HG03575 (cell line): ENCODE measurements at regions not wholly inside any gene's neighbourhood (a gene's known extent, or its start where the extent isn't known, plus 50 kb on each side); places are given as distances from the start of the nearest gene placed in this dataset.

ENCODE experiments used
- ATAC-seq: cut with Tn5 transposase; IDR thresholded peaks from one replicate; pipeline ENCODE4 v1.9.1; 2021; ENCODE audit not compliant: unreplicated experiment, insufficient number of reproducible peaks, low FRiP score; ENCODE audit errors: extremely low read depth

- ATAC-seq = no peak
Observed at GRCh38 chrX:9087271-9088040, 53.5 kb upstream of the FAM9B start.

- no peak for ATAC-seq
Observed at GRCh38 chrX:9088896-9089295, 55.0 kb upstream of the FAM9B start.

- ATAC-seq = no peak
Observed at GRCh38 chrX:9090766-9091165, 56.8 kb upstream of the FAM9B start.

GRCh38 chrX:9091258-9091657 lies 57.3 kb upstream of the FAM9B start:
- ATAC-seq = no peak

- ATAC-seq = no peak
Observed at GRCh38 chrX:9102956-9103355, 69.0 kb upstream of the FAM9B start.

- no peak for ATAC-seq
Observed at GRCh38 chrX:9108054-9108453, 74.1 kb upstream of the FAM9B start.

- ATAC-seq = no peak
Observed at GRCh38 chrX:9110808-9111207, 76.9 kb upstream of the FAM9B start.

GRCh38 chrX:9114245-9114644 lies 80.3 kb upstream of the FAM9B start:
- ATAC-seq = no peak

- no peak for ATAC-seq
Observed at GRCh38 chrX:9117851-9118250, 83.9 kb upstream of the FAM9B start.

- no peak for ATAC-seq
Observed at GRCh38 chrX:9122519-9123245, 88.8 kb upstream of the FAM9B start.

- ATAC-seq = no peak
Observed at GRCh38 chrX:9127986-9128385, 94.1 kb upstream of the FAM9B start.

GRCh38 chrX:9130031-9130430 lies 96.1 kb upstream of the FAM9B start:
- ATAC-seq = no peak

GRCh38 chrX:9131066-9131465 lies 97.1 kb upstream of the FAM9B start:
- ATAC-seq = no peak

- no peak for ATAC-seq
Observed at GRCh38 chrX:9132036-9132638, 98.2 kb upstream of the FAM9B start.

GRCh38 chrX:9133426-9133825 lies 99.5 kb upstream of the FAM9B start:
- ATAC-seq = no peak

GRCh38 chrX:9134366-9134765 lies 100.4 kb upstream of the FAM9B start:
- ATAC-seq = no peak

- ATAC-seq = no peak
Observed at GRCh38 chrX:9135901-9136510, 102.1 kb upstream of the FAM9B start.

- no peak for ATAC-seq
Observed at GRCh38 chrX:9137152-9137551, 103.2 kb upstream of the FAM9B start.

- ATAC-seq = no peak
Observed at GRCh38 chrX:9141496-9141895, 107.6 kb upstream of the FAM9B start.
